Activated CD4-positive, alpha-beta T cell treated with anti-CD3 and anti-CD28 coated beads, Interleukin-2, amount 10 ng/mL, durations not matched to agents 24 days and 14 days (primary cell): ENCODE measurements at regions not wholly inside any gene's neighbourhood (a gene's known extent, or its start where the extent isn't known, plus 50 kb on each side); places are given as distances from the start of the nearest gene placed in this dataset.

ENCODE experiments used
- DNase-seq: peaks from one replicate; pipeline ENCODE4 v3.0.0; 2022
- H3K27ac Mint-ChIP-seq: one replicate; pipeline ENCODE4 v1.8.0; 2022; ENCODE audit warnings: mild to moderate bottlenecking, mixed read lengths
- H3K27me3 Mint-ChIP-seq: one replicate; pipeline ENCODE4 v1.8.0; 2022; ENCODE audit warnings: mixed read lengths
- H3K36me3 Mint-ChIP-seq: one replicate; pipeline ENCODE4 v1.8.0; 2022; ENCODE audit warnings: low read depth, mild to moderate bottlenecking, mixed read lengths
- H3K4me1 Mint-ChIP-seq: one replicate; pipeline ENCODE4 v1.8.0; 2021; ENCODE audit warnings: mixed read lengths
- H3K4me3 Mint-ChIP-seq: one replicate; pipeline ENCODE4 v1.8.0; 2022; ENCODE audit warnings: mild to moderate bottlenecking, moderate library complexity, mixed read lengths
- H3K9me3 Mint-ChIP-seq: one replicate; pipeline ENCODE4 v1.8.0; 2021; ENCODE audit warnings: mixed read lengths
- intact Hi-C: fragments of 100-400 bp; cut with micrococcal nuclease; formaldehyde crosslinking; loops from one replicate; pipeline ENCODE4 v1.15.1; 2023

GRCh38 chr4:129371926-129372325, 276.0 kb downstream of the C4orf33 start:
- H3K9me3 Mint-ChIP-seq = no peaks in the 10 kb centered on the region
- peaks cover 2% of the 10 kb centered on the region for H3K27me3 Mint-ChIP-seq

GRCh38 chr4:129377131-129377845, 281.3 kb downstream of the C4orf33 start:
- Mint-ChIP-seq H3K9me3 (no peaks in the 10 kb centered on the region), H3K36me3 (no peaks in the 10 kb centered on the region), H3K27ac (no peak overlapping the region), H3K27me3 (no peaks in the 10 kb centered on the region), H3K4me3 (no peak overlapping the region), H3K4me1 (no peaks in the 10 kb centered on the region)
- intact Hi-C loops = no loop called here
- no peak for DNase-seq

More at GRCh38 chr4:129371926-129372325, 276.0 kb downstream of the C4orf33 start:
- Mint-ChIP-seq H3K4me1 (no peaks in the 10 kb centered on the region), H3K27ac (no peak overlapping the region), H3K36me3 (no peaks in the 10 kb centered on the region), H3K4me3 (no peak overlapping the region)
- DNase-seq = no peak
- intact Hi-C loops = no loop called here

GRCh38 chr4:129378364-129378763, 282.4 kb downstream of the C4orf33 start:
- no peak overlapping the region for H3K27ac Mint-ChIP-seq
- DNase-seq = no peak
- no peaks in the 10 kb centered on the region for H3K4me1 Mint-ChIP-seq
- no peak overlapping the region for H3K4me3 Mint-ChIP-seq
- H3K9me3 Mint-ChIP-seq = no peaks in the 10 kb centered on the region
- no peaks in the 10 kb centered on the region for H3K27me3 Mint-ChIP-seq
- intact Hi-C loops = no loop called here
- no peaks in the 10 kb centered on the region for H3K36me3 Mint-ChIP-seq

GRCh38 chr4:129379429-129379828, 283.5 kb downstream of the C4orf33 start:
- intact Hi-C loops = no loop called here
- no peak overlapping the region for H3K4me3 Mint-ChIP-seq
- DNase-seq = no peak
- H3K27ac Mint-ChIP-seq = no peak overlapping the region
- no peaks in the 10 kb centered on the region for H3K27me3 Mint-ChIP-seq
- H3K4me1 Mint-ChIP-seq = no peaks in the 10 kb centered on the region
- H3K36me3 Mint-ChIP-seq = no peaks in the 10 kb centered on the region
- no peaks in the 10 kb centered on the region for H3K9me3 Mint-ChIP-seq

- Mint-ChIP-seq H3K27ac (no peak overlapping the region), H3K4me1 (no peaks in the 10 kb centered on the region), H3K36me3 (no peaks in the 10 kb centered on the region), H3K27me3 (no peaks in the 10 kb centered on the region), H3K4me3 (no peak overlapping the region), H3K9me3 (no peaks in the 10 kb centered on the region)
- intact Hi-C loops = no loop called here
- DNase-seq = no peak
These were observed 289.0 kb downstream of the C4orf33 start for GRCh38 chr4:129384974-129385373.

GRCh38 chr4:129387666-129388065, 291.7 kb downstream of the C4orf33 start:
- no peak overlapping the region for H3K4me3 Mint-ChIP-seq
- H3K27ac Mint-ChIP-seq = no peak overlapping the region
- no peak for DNase-seq
- intact Hi-C loops = no loop called here
- H3K27me3 Mint-ChIP-seq = no peaks in the 10 kb centered on the region
- no peaks in the 10 kb centered on the region for H3K36me3 Mint-ChIP-seq
- H3K9me3 Mint-ChIP-seq = no peaks in the 10 kb centered on the region
- H3K4me1 Mint-ChIP-seq = no peaks in the 10 kb centered on the region

- Mint-ChIP-seq H3K36me3 (no peaks in the 10 kb centered on the region), H3K9me3 (no peaks in the 10 kb centered on the region), H3K4me3 (no peak overlapping the region), H3K27me3 (no peaks in the 10 kb centered on the region), H3K4me1 (no peaks in the 10 kb centered on the region), H3K27ac (no peak overlapping the region)
- no peak for DNase-seq
- intact Hi-C loops = no loop called here
These were observed 298.0 kb downstream of the C4orf33 start for GRCh38 chr4:129393976-129394375.

GRCh38 chr4:129394635-129395034, 298.7 kb downstream of the C4orf33 start:
- Mint-ChIP-seq H3K27me3 (no peaks in the 10 kb centered on the region), H3K9me3 (no peaks in the 10 kb centered on the region), H3K27ac (no peak overlapping the region), H3K4me3 (no peak overlapping the region), H3K4me1 (no peaks in the 10 kb centered on the region), H3K36me3 (no peaks in the 10 kb centered on the region)
- DNase-seq = no peak
- intact Hi-C loops = no loop called here

GRCh38 chr4:129403848-129404247, 307.9 kb downstream of the C4orf33 start:
- Mint-ChIP-seq H3K9me3 (no peaks in the 10 kb centered on the region), H3K27ac (no peak overlapping the region), H3K36me3 (no peaks in the 10 kb centered on the region), H3K4me3 (no peak overlapping the region), H3K4me1 (no peaks in the 10 kb centered on the region), H3K27me3 (no peaks in the 10 kb centered on the region)
- intact Hi-C loops = no loop called here
- no peak for DNase-seq

- Mint-ChIP-seq H3K4me1 (no peaks in the 10 kb centered on the region), H3K36me3 (no peaks in the 10 kb centered on the region), H3K4me3 (no peak overlapping the region), H3K9me3 (no peaks in the 10 kb centered on the region), H3K27ac (no peak overlapping the region), H3K27me3 (no peaks in the 10 kb centered on the region)
- no peak for DNase-seq
- intact Hi-C loops = no loop called here
These were observed 314.2 kb downstream of the C4orf33 start for GRCh38 chr4:129410115-129410514.

GRCh38 chr4:129415004-129415403, 319.1 kb downstream of the C4orf33 start:
- no peaks in the 10 kb centered on the region for H3K27me3 Mint-ChIP-seq
- H3K4me3 Mint-ChIP-seq = no peak overlapping the region
- intact Hi-C loops = no loop called here
- DNase-seq = no peak
- no peaks in the 10 kb centered on the region for H3K9me3 Mint-ChIP-seq
- no peak overlapping the region for H3K27ac Mint-ChIP-seq
- no peaks in the 10 kb centered on the region for H3K4me1 Mint-ChIP-seq
- no peaks in the 10 kb centered on the region for H3K36me3 Mint-ChIP-seq

- Mint-ChIP-seq H3K36me3 (no peaks in the 10 kb centered on the region), H3K4me1 (no peaks in the 10 kb centered on the region), H3K27me3 (no peaks in the 10 kb centered on the region), H3K4me3 (no peak overlapping the region), H3K9me3 (no peaks in the 10 kb centered on the region), H3K27ac (no peak overlapping the region)
- intact Hi-C loops = no loop called here
- no peak for DNase-seq
These were observed 324.7 kb downstream of the C4orf33 start for GRCh38 chr4:129420637-129421036.

GRCh38 chr4:129422277-129422676, 326.3 kb downstream of the C4orf33 start:
- DNase-seq = no peak
- no peaks in the 10 kb centered on the region for H3K27me3 Mint-ChIP-seq
- no peaks in the 10 kb centered on the region for H3K4me1 Mint-ChIP-seq
- intact Hi-C loops = no loop called here
- no peak overlapping the region for H3K4me3 Mint-ChIP-seq
- H3K27ac Mint-ChIP-seq = no peak overlapping the region
- no peaks in the 10 kb centered on the region for H3K9me3 Mint-ChIP-seq
- no peaks in the 10 kb centered on the region for H3K36me3 Mint-ChIP-seq

- intact Hi-C loops = no loop called here
- DNase-seq = no peak
- Mint-ChIP-seq H3K27ac (no peak overlapping the region), H3K9me3 (no peaks in the 10 kb centered on the region), H3K4me1 (no peaks in the 10 kb centered on the region), H3K4me3 (no peak overlapping the region), H3K36me3 (no peaks in the 10 kb centered on the region), H3K27me3 (no peaks in the 10 kb centered on the region)
These were observed 332.5 kb downstream of the C4orf33 start for GRCh38 chr4:129428454-129428853.
